K562 (cell line): ENCODE measurements at regions not wholly inside any gene's neighbourhood (a gene's known extent, or its start where the extent isn't known, plus 50 kb on each side); places are given as distances from the start of the nearest gene placed in this dataset.
A peak's percentile ranks its signal among the peaks of the same experiment; 100 is the strongest.

ENCODE experiments used
- ATAC-seq: fragments of 200-7000 bp; cut with Tn5 transposase; 3 replicates; pipeline ENCODE4 v1.9.1; 2020; ENCODE audit warnings: moderate library complexity
- BruUV-seq: library from RNA; stranded (reverse); fragments of 400-500 nt; replicated peaks from 2 replicates; lab custom pipeline; 2021; lab: Mats Ljungman, UMichigan
- CTCF ChIA-PET: fragments of 300-600 bp; formaldehyde crosslinking; extraction: SDS; loops from one replicate; lab custom pipeline; 2021; ENCODE audit warnings: low intra/inter-chr PET ratio; lab: Yijun Ruan, JAX
- POLR2A ChIA-PET: fragments of 300-600, 350-650 bp; sonication (Branson Sonifier 250); formaldehyde crosslinking; extraction: SDS; loops from one replicate; lab custom pipeline; 2021; ENCODE audit warnings: antibody characterized with exemption, inconsistent platforms; lab: Yijun Ruan, JAX
- DNase-seq, 4 experiments: peaks; one replicate each; pipeline versions ENCODE4 v3.0.0 to v3.0.0-alpha.2; 2011 to 2018; ENCODE audit warnings: low spot score in 3 of 4, mixed read lengths in 3 of 4; ENCODE audit errors: extremely low read depth in 1 of 4
- FAIRE-seq: peaks from 2 replicates; lab custom pipeline; 2011; peaks lifted over from hg19 to GRCh38; lab: Jason Lieb, UNC
- H2AFZ ChIP-seq: 2 replicates; pipeline ENCODE4 v1.6.0; 2011; ENCODE audit warnings: low read depth, low read length, control low read depth, inconsistent platforms
- H3K27ac ChIP-seq: fragments of 200-600 bp; 3 replicates; pipeline ENCODE4 v1.8.0; 2011; ENCODE audit warnings: low read depth, mild to moderate bottlenecking, control low read depth, inconsistent platforms, low read length, moderate library complexity, mixed read lengths; ENCODE audit errors: extremely low read depth
- H3K27me3 ChIP-seq, 2 experiments: fragments of 300-600 bp in 1 of 2; 2 replicates in 1 of 2; 3 replicates in 1 of 2; pipeline versions ENCODE4 v1.6.0 to v1.8.0; 2011; ENCODE audit warnings: inconsistent platforms in 2 of 2, low read length in 2 of 2, mild to moderate bottlenecking in 1 of 2, mixed read lengths in 1 of 2, moderate library complexity in 1 of 2; ENCODE audit not compliant: control insufficient read depth in 2 of 2, insufficient read depth in 2 of 2
- H3K36me3 ChIP-seq: fragments of 300-600 bp; 3 replicates; pipeline ENCODE4 v1.8.0; 2011; ENCODE audit warnings: mild to moderate bottlenecking, low read length, inconsistent platforms; ENCODE audit not compliant: control insufficient read depth, insufficient read depth
- H3K4me1 ChIP-seq, 2 experiments: fragments of 200-600 bp in 1 of 2; replicated peaks in 1 of 2; 2 replicates in 1 of 2; 3 replicates in 1 of 2; pipeline versions ENCODE4 v1.5.1 to v1.8.0; 2011; ENCODE audit warnings: inconsistent platforms in 2 of 2, low read length in 2 of 2, mild to moderate bottlenecking in 1 of 2, mixed read lengths in 1 of 2, moderate library complexity in 1 of 2; ENCODE audit not compliant: control insufficient read depth in 2 of 2, insufficient read depth in 2 of 2
- H3K4me2 ChIP-seq: 2 replicates; pipeline ENCODE4 v1.6.1; 2011; ENCODE audit warnings: low read length, control low read depth, inconsistent platforms, mixed read lengths; ENCODE audit not compliant: insufficient read depth
- H3K4me3 ChIP-seq: fragments of 200-600 bp; sonication (generic), shearing (Covaris generic); 2 replicates; pipeline ENCODE4 v1.5.1; 2016; ENCODE audit warnings: control low read depth, inconsistent platforms
- H3K79me2 ChIP-seq: fragments of 200-600 bp; 3 replicates; pipeline ENCODE4 v1.8.0; 2011; ENCODE audit warnings: low read length, inconsistent platforms; ENCODE audit not compliant: control insufficient read depth, insufficient read depth
- H3K9ac ChIP-seq, 2 experiments: 2 replicates each; pipeline versions ENCODE4 v1.6.0 to v1.6.1; 2011; ENCODE audit warnings: low read depth in 2 of 2, low read length in 2 of 2, control low read depth in 1 of 2, inconsistent platforms in 1 of 2, mild to moderate bottlenecking in 1 of 2, mixed read lengths in 1 of 2; ENCODE audit not compliant: insufficient read depth in 1 of 2
- H3K9me1 ChIP-seq: one replicate; pipeline ENCODE4 v1.6.0; 2011; ENCODE audit warnings: inconsistent platforms, mild to moderate bottlenecking, low read length, moderate library complexity; ENCODE audit not compliant: control insufficient read depth, insufficient read depth
- H3K9me3 ChIP-seq: replicated peaks from 2 replicates; pipeline ENCODE4 v1.5.1; 2011; ENCODE audit warnings: low read depth, low read length, inconsistent platforms; ENCODE audit not compliant: control insufficient read depth, insufficient read depth
- H4K20me1 ChIP-seq: replicated peaks from 2 replicates; pipeline ENCODE4 v1.6.1; 2011; ENCODE audit warnings: low read length, inconsistent platforms, mixed read lengths; ENCODE audit not compliant: control insufficient read depth, insufficient read depth
- WGBS: fragments of 100-300 bp; shearing (Covaris generic); methylation state at CpG from one replicate; pipeline ENCODE4 v1.1.6; 2016; ENCODE audit warnings: low coverage, mixed read lengths; ENCODE audit not compliant: insufficient coverage; ENCODE audit errors: missing lambda C conversion rate; 5-methylcytosine and 5-hydroxymethylcytosine counted together
- in situ Hi-C: fragments of 300-500 bp; cut with MboI; formaldehyde crosslinking; loops from 4 replicates; pipeline ENCODE4 v1.15.0; 2018; ENCODE audit warnings: inconsistent platforms, mixed read lengths
- intact Hi-C: fragments of 100-400 bp; cut with micrococcal nuclease; formaldehyde crosslinking; loops from 2 replicates; pipeline ENCODE4 v1.14.2; 2022
- TF ChIP-seq, protein P1 (sequence below): sonication (generic); formaldehyde crosslinking; IDR thresholded peaks from 2 replicates; pipeline ENCODE4 v1.8.1; 2023; ENCODE audit warnings: mild to moderate bottlenecking, missing genetic modification reagents
- TF ChIP-seq, protein P2 (sequence below): fragments of 250-450 bp; sonication (Bioruptor Pico); IDR thresholded peaks from 2 replicates; pipeline ENCODE4 v1.8.0; 2022; ENCODE audit warnings: moderate library complexity, mild to moderate bottlenecking, inconsistent platforms

DNA sequence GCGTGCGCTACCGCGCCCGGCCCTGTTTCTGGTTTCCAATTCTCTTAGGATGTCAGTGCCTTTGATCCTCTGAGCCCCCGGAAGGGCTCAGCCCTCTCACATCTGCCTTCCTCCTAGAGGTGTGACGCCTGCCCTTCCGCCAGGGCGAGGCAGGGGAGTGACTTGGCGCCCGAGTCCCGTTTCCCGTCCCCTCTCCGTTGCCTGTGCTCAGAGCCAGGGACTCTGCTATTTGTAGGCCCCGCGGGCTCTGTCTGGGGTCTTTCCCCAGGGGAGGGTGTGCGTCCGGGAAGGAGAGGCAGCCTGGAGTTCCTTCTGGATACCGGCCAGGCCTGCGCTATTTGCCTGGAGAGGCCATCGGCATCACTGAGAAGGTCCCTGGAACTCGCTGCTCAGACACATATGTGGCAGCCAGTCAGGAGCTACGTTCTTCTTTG is 103.7 kb upstream of the TAF1B start:
- no peak overlapping the region for H3K4me3 ChIP-seq
- H3K27ac ChIP-seq, result no peak overlapping the region
- peaks cover 10 to 26% of the 10 kb centered on the region in 2 experiments; a peak in 4 of 5 replicates for H3K27me3 ChIP-seq
- H3K9ac ChIP-seq, result 0 out of 4 replicates have a peak overlapping the region, but pooled peaks of 1 of the 2 experiments have one; percentile 6
- peak; percentile 16; the same call in 1 of the 3 replicates for ATAC-seq
- H3K9me1 ChIP-seq, result no peaks in the 10 kb centered on the region
- TF ChIP-seq, protein P1, sequence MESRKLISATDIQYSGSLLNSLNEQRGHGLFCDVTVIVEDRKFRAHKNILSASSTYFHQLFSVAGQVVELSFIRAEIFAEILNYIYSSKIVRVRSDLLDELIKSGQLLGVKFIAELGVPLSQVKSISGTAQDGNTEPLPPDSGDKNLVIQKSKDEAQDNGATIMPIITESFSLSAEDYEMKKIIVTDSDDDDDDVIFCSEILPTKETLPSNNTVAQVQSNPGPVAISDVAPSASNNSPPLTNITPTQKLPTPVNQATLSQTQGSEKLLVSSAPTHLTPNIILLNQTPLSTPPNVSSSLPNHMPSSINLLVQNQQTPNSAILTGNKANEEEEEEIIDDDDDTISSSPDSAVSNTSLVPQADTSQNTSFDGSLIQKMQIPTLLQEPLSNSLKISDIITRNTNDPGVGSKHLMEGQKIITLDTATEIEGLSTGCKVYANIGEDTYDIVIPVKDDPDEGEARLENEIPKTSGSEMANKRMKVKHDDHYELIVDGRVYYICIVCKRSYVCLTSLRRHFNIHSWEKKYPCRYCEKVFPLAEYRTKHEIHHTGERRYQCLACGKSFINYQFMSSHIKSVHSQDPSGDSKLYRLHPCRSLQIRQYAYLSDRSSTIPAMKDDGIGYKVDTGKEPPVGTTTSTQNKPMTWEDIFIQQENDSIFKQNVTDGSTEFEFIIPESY, result peak; percentile 86
- TF ChIP-seq, protein P2, sequence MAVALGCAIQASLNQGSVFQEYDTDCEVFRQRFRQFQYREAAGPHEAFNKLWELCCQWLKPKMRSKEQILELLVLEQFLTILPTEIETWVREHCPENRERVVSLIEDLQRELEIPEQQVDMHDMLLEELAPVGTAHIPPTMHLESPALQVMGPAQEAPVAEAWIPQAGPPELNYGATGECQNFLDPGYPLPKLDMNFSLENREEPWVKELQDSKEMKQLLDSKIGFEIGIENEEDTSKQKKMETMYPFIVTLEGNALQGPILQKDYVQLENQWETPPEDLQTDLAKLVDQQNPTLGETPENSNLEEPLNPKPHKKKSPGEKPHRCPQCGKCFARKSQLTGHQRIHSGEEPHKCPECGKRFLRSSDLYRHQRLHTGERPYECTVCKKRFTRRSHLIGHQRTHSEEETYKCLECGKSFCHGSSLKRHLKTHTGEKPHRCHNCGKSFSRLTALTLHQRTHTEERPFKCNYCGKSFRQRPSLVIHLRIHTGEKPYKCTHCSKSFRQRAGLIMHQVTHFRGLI, result no peak
- CTCF ChIA-PET, result no interaction called here
- H3K79me2 ChIP-seq, result no peaks in the 10 kb centered on the region
- no peak overlapping the region for H3K4me2 ChIP-seq
- no TSS peak for BruUV-seq
- no peaks in the 10 kb centered on the region for H4K20me1 ChIP-seq
- intact Hi-C loops (loop anchor here (5.0 kb wide), 1 partner anchor 167 kb away; no protein-coding TSS in a partner anchor), in situ Hi-C loops (no loop called here)
- WGBS, result 64% methylated on average over 21 of the region's 23 CpGs
- no peak for FAIRE-seq
- H3K4me1 ChIP-seq, result peaks cover 10 to 11% of the 10 kb centered on the region in 2 experiments; a peak in 4 of 5 replicates
- H2AFZ ChIP-seq, result peak overlapping the region; percentile 69; the same call in 1 of the 2 replicates
- no peaks in the 10 kb centered on the region for H3K36me3 ChIP-seq
- H3K9me3 ChIP-seq, result no peaks in the 10 kb centered on the region
- DNase-seq, result no peak
- POLR2A ChIA-PET, result no interaction called here
